ENCODE measurements at regions not wholly inside any gene's neighbourhood (a gene's known extent, or its start where the extent isn't known, plus 50 kb on each side); places are given as distances from the start of the nearest gene placed in this dataset.

DNA sequence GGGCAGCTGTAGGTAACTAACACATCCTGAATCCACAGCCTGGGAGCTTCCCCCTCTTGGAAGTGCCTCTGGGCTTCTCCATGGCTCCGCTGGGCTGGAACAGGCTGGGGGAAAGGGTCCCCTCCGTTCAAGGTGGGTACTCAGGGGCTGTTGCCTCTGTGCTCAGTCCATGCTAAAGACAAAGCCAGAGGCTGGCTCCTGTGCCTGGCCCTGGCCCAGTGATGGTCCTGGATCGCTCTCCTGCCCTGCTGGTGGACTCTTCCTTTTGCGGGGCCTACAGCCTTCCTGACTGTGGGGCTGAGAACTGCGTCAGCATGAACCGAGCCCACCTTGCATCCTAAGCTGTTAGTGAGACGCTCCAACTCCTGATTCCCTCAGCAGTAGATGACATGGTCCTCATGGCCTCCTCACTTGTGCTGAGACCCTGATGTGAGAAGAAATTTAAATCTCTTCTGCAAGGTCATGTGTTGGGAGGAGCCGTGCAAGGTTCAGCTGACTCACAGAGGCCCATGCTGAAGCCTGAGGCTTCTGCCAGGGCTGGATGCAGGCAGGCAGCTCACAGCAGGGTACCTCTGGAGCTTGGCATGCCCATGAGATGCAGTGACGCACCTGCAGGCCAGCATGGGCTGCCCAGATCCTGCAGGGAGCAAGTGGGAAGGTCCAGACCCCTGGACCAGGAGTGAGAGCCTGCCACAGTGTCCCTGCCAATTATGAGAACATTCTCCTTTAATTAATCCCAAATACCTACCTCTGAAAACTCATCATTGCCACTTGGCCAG lies 1285.5 kb downstream of the TBC1D22A start:
- Histone ChIP-seq H3K4me3 (ENCODE audit: low read length) (no peak overlapping the region), H3F3A (ENCODE audit: insufficient read depth, low read length) (peaks cover 26% of the 10 kb centered on the region)

DNA sequence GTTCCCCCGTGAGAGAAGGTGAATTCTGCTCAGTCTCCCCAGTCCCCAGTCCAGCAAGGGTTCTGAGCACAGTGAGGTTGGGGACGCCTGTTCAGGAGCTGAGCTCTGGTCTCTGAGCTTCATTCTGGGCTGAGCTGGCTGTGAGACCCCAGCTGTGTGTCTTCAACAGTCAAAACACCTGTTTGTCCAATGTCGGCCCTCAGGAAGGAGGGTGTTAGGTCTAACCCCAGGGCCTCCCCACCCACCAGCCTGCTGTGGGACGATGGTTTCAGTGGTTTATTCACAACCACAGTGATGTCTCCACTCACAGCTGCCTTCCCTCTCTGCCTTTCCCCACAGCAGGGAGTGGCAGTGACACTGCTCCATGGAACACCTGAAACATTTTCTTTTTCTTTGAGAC lies 1282.9 kb downstream of the TBC1D22A start:
- DNase-seq: peak; percentile 95
- peaks cover 56% of the 10 kb centered on the region for H3K4me1 ChIP-seq (ENCODE audit: low read length)
- TF ChIP-seq EZH2 (optimal IDR thresholded peaks at IDR 0.05; ENCODE audit: low read depth, low read length): no peak
- TF ChIP-seq, protein P1, sequence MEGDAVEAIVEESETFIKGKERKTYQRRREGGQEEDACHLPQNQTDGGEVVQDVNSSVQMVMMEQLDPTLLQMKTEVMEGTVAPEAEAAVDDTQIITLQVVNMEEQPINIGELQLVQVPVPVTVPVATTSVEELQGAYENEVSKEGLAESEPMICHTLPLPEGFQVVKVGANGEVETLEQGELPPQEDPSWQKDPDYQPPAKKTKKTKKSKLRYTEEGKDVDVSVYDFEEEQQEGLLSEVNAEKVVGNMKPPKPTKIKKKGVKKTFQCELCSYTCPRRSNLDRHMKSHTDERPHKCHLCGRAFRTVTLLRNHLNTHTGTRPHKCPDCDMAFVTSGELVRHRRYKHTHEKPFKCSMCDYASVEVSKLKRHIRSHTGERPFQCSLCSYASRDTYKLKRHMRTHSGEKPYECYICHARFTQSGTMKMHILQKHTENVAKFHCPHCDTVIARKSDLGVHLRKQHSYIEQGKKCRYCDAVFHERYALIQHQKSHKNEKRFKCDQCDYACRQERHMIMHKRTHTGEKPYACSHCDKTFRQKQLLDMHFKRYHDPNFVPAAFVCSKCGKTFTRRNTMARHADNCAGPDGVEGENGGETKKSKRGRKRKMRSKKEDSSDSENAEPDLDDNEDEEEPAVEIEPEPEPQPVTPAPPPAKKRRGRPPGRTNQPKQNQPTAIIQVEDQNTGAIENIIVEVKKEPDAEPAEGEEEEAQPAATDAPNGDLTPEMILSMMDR (IDR thresholded peaks at IDR 0.05; ENCODE audit: low read length): no peak
- H3K9me3 ChIP-seq (replicated peaks; ENCODE audit: insufficient read depth, low read length): no peaks in the 10 kb centered on the region
- H4K20me1 ChIP-seq (ENCODE audit: insufficient read depth, low read length): no peaks in the 10 kb centered on the region
- H3K36me3 ChIP-seq (replicated peaks; ENCODE audit: insufficient read depth, low read length): no peaks in the 10 kb centered on the region
- H3K27ac ChIP-seq (ENCODE audit: low read length): peak overlapping the region; percentile 80
- no peaks in the 10 kb centered on the region for H3K27me3 ChIP-seq (replicated peaks; ENCODE audit: insufficient read depth, low read length)
- no peaks in the 10 kb centered on the region for H3K79me2 ChIP-seq (ENCODE audit: low read length)
- H3K9me2 ChIP-seq (replicated peaks; ENCODE audit: insufficient read depth, low read length): no peaks in the 10 kb centered on the region
- 0 out of 2 replicates have a peak overlapping the region, but pooled peaks have one; percentile 14 for H2AFZ ChIP-seq (ENCODE audit: low read length)
- H3K4me2 ChIP-seq (ENCODE audit: low read depth, low read length): peak overlapping the region; percentile 27; the same call in 1 of the 2 replicates
- peak overlapping the region; percentile 16 for H3K9ac ChIP-seq (ENCODE audit: low read length)
- H3K4me3 ChIP-seq (ENCODE audit: low read length): no peak overlapping the region
- peaks cover 26% of the 10 kb centered on the region for H3F3A ChIP-seq (ENCODE audit: insufficient read depth, low read length)

More for the DNA sequence above, 1285.5 kb downstream of the TBC1D22A start:
- no peaks in the 10 kb centered on the region for H3K79me2 ChIP-seq (ENCODE audit: low read length)
- H4K20me1 ChIP-seq (ENCODE audit: insufficient read depth, low read length): no peaks in the 10 kb centered on the region
- no peak overlapping the region for H2AFZ ChIP-seq (ENCODE audit: low read length)
- DNase-seq: no peak
- H3K4me2 ChIP-seq (ENCODE audit: low read depth, low read length): no peak overlapping the region
- no peak overlapping the region for H3K27ac ChIP-seq (ENCODE audit: low read length)
- H3K9ac ChIP-seq (ENCODE audit: low read length): no peak overlapping the region
- no peaks in the 10 kb centered on the region for H3K9me2 ChIP-seq (replicated peaks; ENCODE audit: insufficient read depth, low read length)
- H3K9me3 ChIP-seq (replicated peaks; ENCODE audit: insufficient read depth, low read length): no peaks in the 10 kb centered on the region
- no peaks in the 10 kb centered on the region for H3K36me3 ChIP-seq (replicated peaks; ENCODE audit: insufficient read depth, low read length)
- H3K4me1 ChIP-seq (ENCODE audit: low read length): peaks cover 51% of the 10 kb centered on the region
- no peak for TF ChIP-seq EZH2 (optimal IDR thresholded peaks at IDR 0.05; ENCODE audit: low read depth, low read length)
- no peak for TF ChIP-seq EZH2phosphoT487 (IDR thresholded peaks at IDR 0.05; ENCODE audit: low read length)
- TF ChIP-seq, protein P1 (IDR thresholded peaks at IDR 0.05; ENCODE audit: low read length): no peak
- H3K27me3 ChIP-seq (replicated peaks; ENCODE audit: insufficient read depth, low read length): no peaks in the 10 kb centered on the region

DNA sequence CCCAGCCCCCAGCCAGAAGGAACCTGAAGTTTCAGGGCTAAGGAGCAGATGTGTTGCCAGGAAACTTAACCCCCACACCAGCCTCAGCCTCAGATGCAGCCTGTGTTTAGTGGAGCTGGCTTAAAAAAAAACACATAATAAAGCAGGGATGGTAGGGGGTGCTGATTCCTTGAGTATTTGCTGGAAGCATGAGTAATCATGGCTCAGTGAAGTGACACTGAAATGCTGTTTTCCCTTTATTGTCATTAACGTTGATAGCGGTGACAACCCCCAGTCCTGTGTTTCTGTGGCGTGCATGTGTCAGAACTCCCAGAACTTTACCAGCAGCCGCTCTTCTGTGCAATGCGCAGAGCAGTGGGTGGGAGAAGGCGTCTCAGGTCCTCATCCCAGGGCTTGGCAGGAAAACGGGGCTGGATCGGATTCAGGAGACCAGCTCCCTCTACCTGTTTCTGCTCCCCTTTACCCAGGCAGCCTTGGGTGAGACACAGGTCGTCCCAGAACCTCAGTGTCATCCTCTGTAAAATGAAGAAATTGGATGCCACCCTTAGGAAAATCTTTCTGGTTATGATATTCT lies 1282.1 kb downstream of the TBC1D22A start:
- H3K4me1 ChIP-seq (ENCODE audit: low read length): peaks cover 56% of the 10 kb centered on the region
- TF ChIP-seq, protein P1 (IDR thresholded peaks at IDR 0.05; ENCODE audit: low read length): no peak
- TF ChIP-seq EZH2 (optimal IDR thresholded peaks at IDR 0.05; ENCODE audit: low read depth, low read length): no peak
- H3K4me3 ChIP-seq (ENCODE audit: low read length): no peak overlapping the region
- DNase-seq: no peak
- no peaks in the 10 kb centered on the region for H3K36me3 ChIP-seq (replicated peaks; ENCODE audit: insufficient read depth, low read length)
- H3K4me2 ChIP-seq (ENCODE audit: low read depth, low read length): peak overlapping the region; percentile 27; the same call in 1 of the 2 replicates
- no peaks in the 10 kb centered on the region for H3K9me3 ChIP-seq (replicated peaks; ENCODE audit: insufficient read depth, low read length)
- H3K9ac ChIP-seq (ENCODE audit: low read length): peak overlapping the region; percentile 16
- H4K20me1 ChIP-seq (ENCODE audit: insufficient read depth, low read length): no peaks in the 10 kb centered on the region
- no peak overlapping the region for H2AFZ ChIP-seq (ENCODE audit: low read length)
- peaks cover 26% of the 10 kb centered on the region for H3F3A ChIP-seq (ENCODE audit: insufficient read depth, low read length)
- no peaks in the 10 kb centered on the region for H3K27me3 ChIP-seq (replicated peaks; ENCODE audit: insufficient read depth, low read length)
- H3K27ac ChIP-seq (ENCODE audit: low read length): peak overlapping the region; percentile 80
- no peaks in the 10 kb centered on the region for H3K79me2 ChIP-seq (ENCODE audit: low read length)
- H3K9me2 ChIP-seq (replicated peaks; ENCODE audit: insufficient read depth, low read length): no peaks in the 10 kb centered on the region

Data from MM.1S (cell line).